H54 (cell line): ENCODE measurements at regions not wholly inside any gene's neighbourhood (a gene's known extent, or its start where the extent isn't known, plus 50 kb on each side); places are given as distances from the start of the nearest gene placed in this dataset.
A peak's percentile ranks its signal among the peaks of the same experiment; 100 is the strongest.
"Not testable (repeated sequence)": the region's sequence is repeated elsewhere in the genome, so short reads cannot be mapped to it uniquely, and the experiment has no call there.

Experiments used
- DNase-seq: peaks from one replicate; pipeline ENCODE4 v3.0.0; 2011; ENCODE audit warnings: low spot score, mixed read lengths; ENCODE audit not compliant: insufficient read length
- FAIRE-seq: peaks from 3 replicates; lab custom pipeline; 2011; peaks lifted over from hg19 to GRCh38; lab: Jason Lieb, UNC
- POLR2A ChIP-seq: IDR thresholded peaks from 2 replicates; pipeline ENCODE4 v1.6.1; 2011; ENCODE audit warnings: low read depth, mild to moderate bottlenecking, low read length

GRCh38 chr3:182323898-182324297 lies 469.4 kb upstream of the ATP11B start:
- no peak for DNase-seq
- TF ChIP-seq POLR2A = no peak
- no peak for FAIRE-seq

GRCh38 chr3:182325213-182325950 lies 467.9 kb upstream of the ATP11B start:
- FAIRE-seq = peak; percentile 80
- TF ChIP-seq POLR2A = no peak
- no peak for DNase-seq

GRCh38 chr3:182327196-182327681 lies 466.1 kb upstream of the ATP11B start:
- no peak for TF ChIP-seq POLR2A
- DNase-seq (no peak), FAIRE-seq (peak; percentile 77)

- FAIRE-seq = no peak
- no peak for DNase-seq
- TF ChIP-seq POLR2A = no peak
Measured at GRCh38 chr3:182330646-182331045, 462.7 kb upstream of the ATP11B start.

- FAIRE-seq (no peak), DNase-seq (no peak)
- TF ChIP-seq POLR2A = no peak
Measured at GRCh38 chr3:182331341-182331740, 462.0 kb upstream of the ATP11B start.

GRCh38 chr3:182342252-182342651 lies 451.1 kb upstream of the ATP11B start:
- DNase-seq (no peak), FAIRE-seq (no peak)
- TF ChIP-seq POLR2A = no peak

- not testable (repeated sequence) for DNase-seq, FAIRE-seq
Measured at GRCh38 chr3:182344026-182344425, 449.3 kb upstream of the ATP11B start.

- FAIRE-seq (peak; percentile 78), DNase-seq (no peak)
- TF ChIP-seq POLR2A = no peak
Measured at GRCh38 chr3:182349051-182349450, 444.3 kb upstream of the ATP11B start.

GRCh38 chr3:182349951-182350517 lies 443.3 kb upstream of the ATP11B start:
- DNase-seq (no peak), FAIRE-seq (no peak)
- no peak for TF ChIP-seq POLR2A

GRCh38 chr3:182357928-182358327 lies 435.4 kb upstream of the ATP11B start:
- FAIRE-seq = peak; percentile 15

GRCh38 chr3:182364323-182364722 lies 429.0 kb upstream of the ATP11B start:
- TF ChIP-seq POLR2A = no peak
- FAIRE-seq (no peak), DNase-seq (no peak)

More at GRCh38 chr3:182357928-182358327, 435.4 kb upstream of the ATP11B start:
- no peak for TF ChIP-seq POLR2A
- DNase-seq = no peak

- no peak for TF ChIP-seq POLR2A
- FAIRE-seq = peak; percentile 99
- DNase-seq = peak; percentile 30
Measured at GRCh38 chr3:182364723-182365650, 428.3 kb upstream of the ATP11B start.

- peak; percentile 38 for FAIRE-seq
- DNase-seq = no peak
- TF ChIP-seq POLR2A = no peak
Measured at GRCh38 chr3:182366746-182367145, 426.6 kb upstream of the ATP11B start.

GRCh38 chr3:182369861-182370260 lies 423.4 kb upstream of the ATP11B start:
- TF ChIP-seq POLR2A = no peak
- FAIRE-seq = peak; percentile 33
- no peak for DNase-seq
